GM12878 (cell line): ENCODE measurements at regions not wholly inside any gene's neighbourhood (a gene's known extent, or its start where the extent isn't known, plus 50 kb on each side); places are given as distances from the start of the nearest gene placed in this dataset.

Experiments used
- ATAC-seq: fragments of 200-7000 bp; cut with Tn5 transposase; 3 replicates; pipeline ENCODE4 v1.9.1; 2020; ENCODE audit warnings: mild to moderate bottlenecking, moderate library complexity
- BruUV-seq: library from RNA; stranded (reverse); fragments of 400-500 nt; replicated peaks from 2 replicates; lab custom pipeline; 2021; lab: Mats Ljungman, UMichigan
- CTCF ChIA-PET: fragments of 300-600 bp; sonication (Branson Sonifier 250); formaldehyde crosslinking; extraction: SDS; loops from one replicate; lab custom pipeline; 2021; ENCODE audit warnings: inconsistent platforms; lab: Yijun Ruan, JAX
- POLR2A ChIA-PET: fragments of 350-600 bp; formaldehyde crosslinking; extraction: SDS; loops from one replicate; lab custom pipeline; 2021; ENCODE audit warnings: inconsistent platforms; lab: Charles Lee
- RAD21 ChIA-PET: fragments of 300-600 bp; sonication (Branson Sonifier 250); formaldehyde crosslinking; loops from one replicate; lab custom pipeline; 2023; ENCODE audit warnings: antibody characterized with exemption; ENCODE audit not compliant: unreplicated experiment; lab: Charles Lee
- SMC1A ChIA-PET: fragments of 300-600 bp; sonication (Branson Sonifier 250); formaldehyde crosslinking; loops from one replicate; lab custom pipeline; 2023; ENCODE audit not compliant: unreplicated experiment, uncharacterized antibody; lab: Charles Lee
- DNase-seq: peaks from one replicate; pipeline ENCODE4 v3.0.0-alpha.2; 2011; ENCODE audit warnings: low read depth, low spot score
- FAIRE-seq: peaks from 3 replicates; lab custom pipeline; 2011; peaks lifted over from hg19 to GRCh38; lab: Jason Lieb, UNC
- H2AFZ ChIP-seq: 2 replicates; pipeline ENCODE4 v1.6.0; 2011; ENCODE audit warnings: low read depth, low read length, control low read depth; ENCODE audit not compliant: control insufficient read depth
- H3K27ac ChIP-seq: 2 replicates; pipeline ENCODE4 v1.5.1; 2011; ENCODE audit warnings: control low read depth; ENCODE audit not compliant: control insufficient read depth, insufficient read depth
- H3K27me3 ChIP-seq, 2 experiments: replicated peaks in 1 of 2; 2 replicates each; pipeline versions ENCODE4 v1.6.0 to v1.6.1; 2011; ENCODE audit warnings: low read length in 1 of 2; ENCODE audit not compliant: control insufficient read depth in 2 of 2, insufficient read depth in 2 of 2
- H3K36me3 ChIP-seq, 2 experiments: 2 replicates each; pipeline ENCODE4 v1.5.1; 2011; ENCODE audit warnings: low read length in 1 of 2; ENCODE audit not compliant: control insufficient read depth in 2 of 2, insufficient read depth in 2 of 2
- H3K4me1 ChIP-seq: 2 replicates; pipeline ENCODE4 v1.6.1; 2011; ENCODE audit warnings: mild to moderate bottlenecking, low read length, moderate library complexity, mixed read lengths; ENCODE audit not compliant: control insufficient read depth, insufficient read depth
- H3K4me2 ChIP-seq: 2 replicates; pipeline ENCODE4 v1.6.0; 2011; ENCODE audit warnings: control low read depth; ENCODE audit not compliant: control insufficient read depth, insufficient read depth
- H3K4me3 ChIP-seq: fragments of 200-600 bp; sonication (generic); 2 replicates; pipeline ENCODE4 v1.5.1; 2016
- H3K79me2 ChIP-seq: 2 replicates; pipeline ENCODE4 v1.6.0; 2011; ENCODE audit warnings: low read length; ENCODE audit not compliant: control insufficient read depth, insufficient read depth
- H3K9ac ChIP-seq: 2 replicates; pipeline ENCODE4 v1.8.0; 2011; ENCODE audit warnings: low read length, control low read depth, mixed read lengths; ENCODE audit not compliant: control insufficient read depth, insufficient read depth
- H3K9me3 ChIP-seq: replicated peaks from 3 replicates; pipeline ENCODE4 v1.5.1; 2011; ENCODE audit warnings: mild to moderate bottlenecking, low read length; ENCODE audit not compliant: control insufficient read depth, insufficient read depth
- H4K20me1 ChIP-seq: 2 replicates; pipeline ENCODE4 v1.6.0; 2011; ENCODE audit not compliant: control insufficient read depth, insufficient read depth
- BCL11A ChIP-seq: IDR thresholded peaks from 2 replicates; pipeline ENCODE4 v1.6.1; 2011; ENCODE audit warnings: low read depth, low read length
- BCLAF1 ChIP-seq: fragments of 450-650 bp; IDR thresholded peaks from 2 replicates; pipeline ENCODE4 v1.6.1; 2017; ENCODE audit warnings: antibody characterized with exemption, mild to moderate bottlenecking, moderate library complexity
- CBX5 ChIP-seq: sonication (generic); IDR thresholded peaks from 2 replicates; pipeline ENCODE4 v1.6.1; 2016; ENCODE audit warnings: low read depth, moderate library complexity, mild to moderate bottlenecking, inconsistent platforms
- CHD2 ChIP-seq: IDR thresholded peaks from 2 replicates; pipeline ENCODE4 v1.6.1; 2011; ENCODE audit warnings: low read depth, low read length, improper control_type of control experiment, borderline replicate concordance
- E2F4 ChIP-seq: IDR thresholded peaks from 2 replicates; pipeline ENCODE4 v1.6.1; 2012; ENCODE audit warnings: low read depth, low read length, improper control_type of control experiment
- GATAD2B ChIP-seq: fragments of 450-650 bp; conservative IDR thresholded peaks from 2 replicates; pipeline ENCODE4 v1.6.1; 2017; ENCODE audit warnings: low read depth, mild to moderate bottlenecking, moderate library complexity
- IRF4 ChIP-seq: IDR thresholded peaks from 2 replicates; pipeline ENCODE4 v1.6.1; 2011; ENCODE audit warnings: low read depth, low read length
- MEF2A ChIP-seq: IDR thresholded peaks from 2 replicates; pipeline ENCODE4 v1.6.1; 2011; ENCODE audit warnings: low read depth, mild to moderate bottlenecking, low read length, moderate library complexity; ENCODE audit not compliant: insufficient read depth
- MLLT1 ChIP-seq: fragments of 450-650 bp; IDR thresholded peaks from 2 replicates; pipeline ENCODE4 v1.6.1; 2016; ENCODE audit warnings: mild to moderate bottlenecking
- RBBP5 ChIP-seq: fragments of 200-600 bp; sonication (generic); conservative IDR thresholded peaks from 2 replicates; pipeline ENCODE4 v1.6.1; 2016
- RCOR1 ChIP-seq: conservative IDR thresholded peaks from 2 replicates; pipeline ENCODE4 v1.6.1; 2012; ENCODE audit warnings: low read depth, low read length, improper control_type of control experiment
- SKIL ChIP-seq: fragments of 450-650 bp; IDR thresholded peaks from 2 replicates; pipeline ENCODE4 v1.6.1; 2017; ENCODE audit warnings: mild to moderate bottlenecking, low read depth, inconsistent platforms; ENCODE audit not compliant: poor library complexity, severe bottlenecking
- SUPT20H ChIP-seq: IDR thresholded peaks from 2 replicates; pipeline ENCODE4 v1.6.1; 2011; ENCODE audit warnings: low read depth, mild to moderate bottlenecking, low read length, moderate library complexity, borderline replicate concordance; ENCODE audit not compliant: control insufficient read depth
- TCF7 ChIP-seq: IDR thresholded peaks from 2 replicates; pipeline ENCODE4 v1.6.1; 2014; ENCODE audit warnings: antibody characterized with exemption, borderline replicate concordance
- WGBS: methylation state at CpG from one replicate; pipeline ENCODE4 v1.1.6; 2016; ENCODE audit warnings: low lambda C conversion rate; ENCODE audit not compliant: insufficient replicate concordance, insufficient coverage; ENCODE audit errors: missing lambda C conversion rate; 5-methylcytosine and 5-hydroxymethylcytosine counted together
- in situ Hi-C: fragments of 300-500 bp; cut with MboI; formaldehyde crosslinking; loops from 9 replicates; pipeline ENCODE4 v1.14.3; 2018; ENCODE audit warnings: mixed read lengths
- intact Hi-C: fragments of 100-400 bp; cut with micrococcal nuclease; formaldehyde crosslinking; loops from one replicate; pipeline ENCODE4 v1.14.2; 2022; ENCODE audit not compliant: unreplicated experiment

GRCh38 chr6:169986171-169986847 is 234.9 kb downstream of the ERMARD start (continued):
- TF ChIP-seq BCLAF1 (no peak), TCF7 (no peak), CHD2 (no peak), MEF2A (no peak)

- Histone ChIP-seq H4K20me1 (no peaks in the 10 kb centered on the region), H3K36me3 (no peaks in the 10 kb centered on the region), H3K27me3 (no peaks in the 10 kb centered on the region), H3K4me1 (peaks cover 4% of the 10 kb centered on the region), H3K9ac (no peak overlapping the region), H3K9me3 (no peaks in the 10 kb centered on the region; the same call in 2 of the 3 replicates), H3K4me2 (no peak overlapping the region), H3K4me3 (no peak overlapping the region), H2AFZ (no peak overlapping the region), H3K79me2 (no peaks in the 10 kb centered on the region), H3K27ac (no peak overlapping the region)
- ChIA-PET POLR2A (no interaction called here), SMC1A (interaction anchor here (0.6 kb wide), 1 partner anchor 1128 kb away, joined by 3 read pairs; no protein-coding TSS in a partner anchor), RAD21 (no interaction called here), CTCF (no interaction called here)
- DNase-seq (no peak), ATAC-seq (no peak), FAIRE-seq (no peak)
- WGBS: 54% methylated on average over 34 of the region's 38 CpGs
- BruUV-seq: no TSS peak
- in situ Hi-C loops: no loop called here
- intact Hi-C loops: no loop called here
- TF ChIP-seq CBX5: no peak
- TF ChIP-seq SUPT20H: no peak
- no peak for TF ChIP-seq RCOR1
- TF ChIP-seq RBBP5: no peak
- no peak for TF ChIP-seq GATAD2B
- no peak for TF ChIP-seq MLLT1
- no peak for TF ChIP-seq SKIL
- no peak for TF ChIP-seq IRF4
- TF ChIP-seq E2F4: no peak
- TF ChIP-seq BCL11A: no peak
These were observed 233.9 kb downstream of the ERMARD start for GRCh38 chr6:169985121-169986015.
